GM18519 (cell line): ENCODE measurements at regions not wholly inside any gene's neighbourhood (a gene's known extent, or its start where the extent isn't known, plus 50 kb on each side); places are given as distances from the start of the nearest gene placed in this dataset.

Source experiments
- ATAC-seq: cut with Tn5 transposase; IDR thresholded peaks from one replicate; pipeline ENCODE4 v1.9.1; 2021; ENCODE audit warnings: mild to moderate bottlenecking, moderate library complexity; ENCODE audit not compliant: unreplicated experiment, low FRiP score

DNA sequence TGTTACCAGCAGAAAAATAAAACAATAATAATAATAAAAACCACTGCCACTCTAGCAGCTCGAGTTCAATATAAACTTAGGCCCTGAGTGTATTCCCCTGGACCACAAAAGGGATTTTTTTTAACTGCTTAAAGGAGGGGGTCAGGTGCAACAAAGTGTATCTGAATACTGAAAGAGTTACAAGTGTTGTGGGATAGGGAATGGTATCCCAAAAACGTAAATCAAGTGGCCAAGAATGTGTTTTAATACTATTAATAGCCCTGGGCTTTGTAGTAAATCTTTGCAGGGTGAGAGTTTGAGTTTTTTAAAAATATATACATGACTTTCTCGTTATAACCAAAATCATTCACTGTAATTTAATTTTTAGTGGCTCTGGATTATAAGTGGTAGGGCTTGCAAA is 860.1 kb upstream of the INTU start:
- ATAC-seq = no peak

DNA sequence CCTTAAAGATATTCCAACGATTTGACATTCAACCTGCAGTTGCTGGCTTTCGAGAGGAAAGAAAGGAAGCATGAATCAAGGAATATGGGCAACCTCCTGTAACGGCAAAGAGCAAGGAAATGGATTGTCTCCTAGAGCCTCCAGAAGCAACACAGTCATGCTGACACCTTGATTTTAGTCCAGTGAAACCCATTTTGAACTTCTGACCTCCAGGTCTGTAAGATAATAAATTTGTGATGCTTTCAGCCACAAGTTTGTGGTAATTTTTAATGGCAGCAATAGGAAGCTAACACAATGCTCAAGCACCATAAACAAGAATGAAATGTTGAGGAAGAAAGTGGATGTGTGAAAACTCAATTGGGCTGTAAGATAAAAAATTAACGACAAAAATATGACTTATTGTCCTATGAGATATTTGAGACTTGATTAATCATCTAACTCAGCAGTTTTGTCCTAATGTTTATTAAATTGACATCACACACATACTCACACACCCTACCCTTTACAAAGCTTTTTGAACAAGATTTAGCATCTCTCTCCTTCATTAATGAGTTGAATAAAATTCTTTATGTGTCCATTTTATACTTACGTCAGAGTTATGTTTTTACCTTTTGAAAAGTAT is 857.2 kb upstream of the INTU start:
- ATAC-seq = no peak

GRCh38 chr4:126776361-126776760 is 856.4 kb upstream of the INTU start:
- ATAC-seq = no peak

DNA sequence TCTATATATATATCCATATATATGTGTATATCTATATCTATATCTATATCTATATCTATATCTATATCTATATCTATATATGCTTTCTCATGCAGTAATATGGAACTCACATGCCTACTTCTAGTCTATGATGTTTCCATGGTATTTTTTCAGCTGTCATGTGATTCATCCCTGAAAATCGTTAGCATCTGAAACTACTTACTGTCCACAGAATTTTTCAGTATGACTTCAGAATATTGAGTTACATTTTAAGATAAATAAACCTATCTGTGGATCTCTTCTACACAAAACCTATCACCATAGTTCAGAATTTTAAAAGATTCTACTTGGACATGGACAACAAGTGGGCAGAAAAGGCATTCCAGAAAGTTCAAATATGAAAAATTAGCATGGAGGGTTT is 855.1 kb upstream of the INTU start:
- no peak for ATAC-seq

DNA sequence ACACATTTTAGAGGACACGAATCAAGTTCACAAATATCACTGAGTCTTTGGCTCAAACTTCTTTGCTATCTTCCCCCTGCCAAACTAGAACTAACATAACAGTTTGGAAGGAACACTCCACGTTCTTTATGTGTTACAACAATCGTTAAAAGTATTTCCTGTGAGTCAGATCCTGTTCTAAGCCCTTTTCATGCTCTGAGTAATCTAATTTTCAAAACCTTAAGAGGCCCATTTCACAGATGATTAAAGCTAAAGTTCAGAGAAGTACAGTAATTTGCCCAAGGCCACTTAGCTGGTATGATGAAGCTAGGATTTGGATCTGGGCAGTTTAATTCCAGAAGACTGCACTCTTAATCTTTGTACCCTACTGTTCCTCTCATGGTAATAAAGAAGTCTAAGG is 854.4 kb upstream of the INTU start:
- ATAC-seq = no peak

DNA sequence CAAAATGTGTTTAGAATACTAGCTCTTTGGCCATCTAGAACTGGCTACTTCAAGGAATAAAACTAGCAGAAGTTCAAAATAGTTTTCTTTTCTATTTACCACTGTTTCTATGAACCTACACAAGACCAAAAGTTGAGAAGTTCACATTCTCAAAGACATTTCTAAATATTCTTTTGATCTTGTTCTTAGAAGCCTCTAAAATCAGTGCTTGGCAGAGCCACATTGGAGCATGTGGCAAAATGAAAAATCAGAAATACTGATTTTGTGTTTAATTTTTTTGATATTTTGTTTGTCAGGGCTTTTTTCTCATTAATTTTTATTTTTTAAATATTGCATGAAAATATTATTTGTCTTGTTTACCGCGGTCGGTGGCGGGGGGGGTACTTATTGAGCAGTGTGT is 853.8 kb upstream of the INTU start:
- no peak for ATAC-seq

- no peak for ATAC-seq
These were observed 853.2 kb upstream of the INTU start for GRCh38 chr4:126779436-126780166.

GRCh38 chr4:126783191-126783590 is 849.6 kb upstream of the INTU start:
- no peak for ATAC-seq

- ATAC-seq = no peak
These were observed 847.7 kb upstream of the INTU start for GRCh38 chr4:126784966-126785580.

- ATAC-seq = no peak
These were observed 842.1 kb upstream of the INTU start for GRCh38 chr4:126790633-126791032.

DNA sequence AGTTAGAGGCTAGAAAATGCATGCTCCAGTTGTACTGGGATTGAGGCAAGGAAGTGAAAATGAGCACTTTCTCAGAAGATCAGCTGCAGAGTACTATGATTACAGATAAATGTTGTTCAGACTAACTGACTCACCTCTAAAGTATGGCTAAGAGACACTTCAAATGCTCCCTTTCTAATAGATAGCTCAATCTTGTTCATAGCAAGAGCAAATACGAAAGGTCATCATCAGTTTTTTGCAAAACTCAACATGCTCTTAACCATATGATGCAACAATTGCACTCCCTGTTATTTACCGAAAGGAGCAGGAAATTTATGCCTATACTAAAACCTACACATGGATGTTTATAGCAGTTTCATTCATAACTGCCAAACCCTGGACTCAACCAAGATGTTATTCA is 838.4 kb upstream of the INTU start:
- no peak for ATAC-seq

DNA sequence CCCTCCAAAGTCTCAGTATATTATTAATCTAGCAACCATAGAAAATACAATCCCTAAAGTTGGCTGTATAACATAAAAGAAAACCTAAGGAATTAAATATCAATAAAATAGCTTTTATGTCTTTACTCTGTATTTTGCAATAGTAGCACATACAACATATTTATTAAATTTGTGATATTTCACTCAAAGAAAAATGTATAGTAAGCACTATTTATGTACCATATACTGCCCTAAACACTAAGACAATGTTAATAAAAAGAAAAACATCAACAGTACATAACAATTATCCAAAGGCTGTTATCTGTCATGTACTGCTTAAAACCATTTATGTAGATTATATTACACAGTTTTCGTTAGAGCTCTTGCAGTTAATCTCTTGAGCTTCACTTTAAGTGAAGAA is 834.5 kb upstream of the INTU start:
- ATAC-seq = no peak

- ATAC-seq = no peak
These were observed 833.3 kb upstream of the INTU start for GRCh38 chr4:126799416-126799815.

GRCh38 chr4:126799971-126800574 is 832.7 kb upstream of the INTU start:
- ATAC-seq = no peak

GRCh38 chr4:126800575-126801141 is 832.1 kb upstream of the INTU start:
- no peak for ATAC-seq

DNA sequence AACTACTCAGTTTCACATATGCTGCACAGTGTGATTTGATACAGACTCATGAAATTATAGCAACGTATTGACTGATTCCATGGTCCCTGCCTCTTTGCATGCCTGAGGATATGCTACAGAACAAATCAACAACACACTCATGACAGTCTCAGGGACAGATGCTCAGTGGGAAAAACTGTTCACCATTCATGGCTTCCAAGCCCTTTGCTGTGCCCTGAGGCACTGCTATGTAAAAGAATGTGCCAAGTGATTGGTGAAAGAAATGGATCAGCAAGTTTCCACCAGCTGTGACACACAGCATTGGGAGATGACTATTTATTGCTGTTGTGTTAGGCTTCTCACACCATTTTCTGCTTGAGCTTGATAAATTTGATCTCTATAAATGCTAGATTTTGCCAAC is 825.6 kb upstream of the INTU start:
- ATAC-seq = no peak

- no peak for ATAC-seq
These were observed 820.7 kb upstream of the INTU start for GRCh38 chr4:126812076-126812475.

GRCh38 chr4:126820631-126821030 is 812.1 kb upstream of the INTU start:
- no peak for ATAC-seq

DNA sequence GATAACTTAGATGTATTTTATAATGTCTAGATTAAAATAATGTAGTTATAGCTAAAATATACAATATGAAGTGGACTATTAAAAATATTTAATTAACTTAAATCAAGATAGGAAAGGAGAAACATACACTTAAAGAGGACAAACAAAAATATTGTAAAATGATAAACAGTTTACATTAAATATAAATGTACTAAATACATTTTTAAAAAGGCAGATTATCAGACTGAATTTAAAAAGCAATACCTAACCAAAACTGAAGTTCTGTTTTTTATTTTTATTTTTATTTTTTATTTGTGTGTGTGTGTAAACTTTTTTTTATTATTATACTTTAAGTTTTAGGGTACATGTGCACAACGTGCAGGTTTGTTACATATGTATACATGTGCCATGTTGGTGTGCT is 811.6 kb upstream of the INTU start:
- no peak for ATAC-seq

GRCh38 chr4:126825083-126825482 is 807.7 kb upstream of the INTU start:
- ATAC-seq = no peak

- ATAC-seq = no peak
These were observed 805.1 kb upstream of the INTU start for GRCh38 chr4:126827669-126828068.
